Right renal cortex interstitium (tissue), 3 donors: ENCODE measurements at regions not wholly inside any gene's neighbourhood (a gene's known extent, or its start where the extent isn't known, plus 50 kb on each side); places are given as distances from the start of the nearest gene placed in this dataset.

Experiments
- DNase-seq, 3 donors: peaks; one replicate each; pipeline ENCODE4 v3.0.0-alpha.2; 2013; ENCODE audit warnings: low read depth in 3 of 3, low spot score in 2 of 3

DNA sequence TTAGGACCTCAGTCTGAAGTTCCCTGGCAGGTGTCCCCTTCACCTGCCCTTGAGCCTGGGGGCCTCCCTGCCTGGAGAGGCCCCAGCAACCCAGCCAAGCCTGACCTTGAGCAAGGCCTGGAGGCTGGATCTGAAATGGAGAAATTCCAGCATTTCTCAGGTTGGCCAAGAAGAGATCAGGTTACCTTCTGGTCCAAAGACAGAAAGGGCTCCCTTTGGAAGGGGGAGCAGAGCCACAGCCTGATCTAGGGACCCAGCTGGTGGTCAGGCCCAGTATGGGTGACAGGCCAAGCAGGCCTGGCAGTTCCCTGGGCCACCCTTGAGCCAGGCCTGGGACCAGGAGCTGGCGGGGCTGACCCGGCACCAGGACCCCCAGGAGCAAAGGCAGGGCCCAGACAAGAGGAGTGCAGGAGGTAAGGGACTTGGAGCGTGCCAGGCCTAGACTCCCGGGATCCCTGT lies 82.8 kb downstream of the TNFAIP2 start:
- no peak for DNase-seq

DNA sequence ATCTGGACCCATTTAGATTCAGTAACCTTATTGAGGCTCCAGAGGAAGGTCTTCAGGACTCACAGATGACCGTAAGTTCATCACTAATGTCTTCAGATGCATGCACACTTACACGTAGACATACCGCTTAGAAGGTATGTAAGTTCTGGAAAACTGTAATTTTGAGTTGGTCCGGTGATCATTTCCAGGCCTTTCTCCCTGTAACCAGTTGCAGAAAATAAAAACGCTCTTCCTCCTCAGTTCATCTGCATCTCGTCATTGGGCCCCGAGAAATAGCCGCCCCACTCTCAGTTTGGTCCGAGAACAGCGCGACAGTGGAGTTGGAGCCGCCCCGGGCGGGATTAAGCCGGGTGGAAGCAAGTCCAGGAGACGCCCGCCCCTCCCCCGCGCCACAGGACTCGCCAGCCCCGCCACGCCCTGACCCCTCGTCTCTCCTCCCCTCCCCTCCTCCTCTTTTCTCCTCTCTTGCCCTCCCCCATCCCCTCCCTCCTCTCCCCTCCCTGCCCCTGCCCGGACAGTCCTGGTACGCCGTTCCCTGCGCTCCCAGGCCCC lies 83.7 kb downstream of the TNFAIP2 start:
- no peak for DNase-seq

- no peak for DNase-seq
Measured at GRCh38 chr14:103207388-103208072, 84.3 kb downstream of the TNFAIP2 start.

- no peak for DNase-seq
Measured at GRCh38 chr14:103209054-103209453, 85.8 kb downstream of the TNFAIP2 start.

GRCh38 chr14:103209506-103209905 lies 86.2 kb downstream of the TNFAIP2 start:
- no peak for DNase-seq

- no peak for DNase-seq
Measured at GRCh38 chr14:103213331-103213730, 90.1 kb downstream of the TNFAIP2 start.

DNA sequence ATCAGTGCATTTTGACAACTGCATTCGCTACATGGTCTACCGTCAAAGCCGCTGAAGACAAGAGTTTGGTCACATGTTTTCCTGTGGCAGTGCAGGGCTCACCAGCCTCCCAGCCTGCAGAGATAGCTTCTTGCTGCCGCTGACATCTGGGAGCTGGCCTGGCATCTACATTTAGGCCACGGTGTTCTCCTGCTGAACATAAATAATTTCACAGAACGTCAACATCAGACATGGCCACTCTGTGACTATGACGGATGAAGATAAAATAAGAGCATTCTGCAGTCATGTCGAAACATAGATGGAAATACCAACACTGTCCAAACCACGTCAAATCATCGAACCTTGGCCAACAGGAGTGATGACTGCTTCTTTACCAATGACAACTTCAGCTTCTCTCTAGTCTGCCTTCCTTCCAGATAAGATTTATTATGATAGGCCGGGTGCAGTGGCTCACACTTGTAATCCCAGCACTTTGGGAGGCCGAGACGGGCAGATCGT lies 91.2 kb downstream of the TNFAIP2 start:
- DNase-seq, result no peak

DNA sequence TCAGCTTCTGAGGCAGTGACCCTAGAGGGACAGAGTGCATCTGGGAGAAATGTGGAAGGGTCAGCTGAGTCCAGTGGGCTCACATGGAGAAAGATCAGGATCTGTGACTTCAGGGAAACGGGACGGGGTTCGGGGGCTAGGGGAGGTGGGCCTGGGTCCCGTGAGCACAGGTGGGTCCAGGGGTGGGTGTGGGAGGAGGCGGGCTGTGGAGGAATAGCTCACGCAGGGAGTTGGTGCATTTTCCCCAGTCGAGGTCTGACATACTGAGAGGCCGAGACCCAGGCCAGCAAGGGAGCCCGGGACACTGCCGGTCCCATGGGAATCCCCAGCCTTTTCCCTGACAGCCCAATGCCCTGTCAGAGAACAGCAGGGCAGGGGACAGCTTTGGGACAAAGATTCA lies 93.1 kb downstream of the TNFAIP2 start:
- no peak for DNase-seq

DNA sequence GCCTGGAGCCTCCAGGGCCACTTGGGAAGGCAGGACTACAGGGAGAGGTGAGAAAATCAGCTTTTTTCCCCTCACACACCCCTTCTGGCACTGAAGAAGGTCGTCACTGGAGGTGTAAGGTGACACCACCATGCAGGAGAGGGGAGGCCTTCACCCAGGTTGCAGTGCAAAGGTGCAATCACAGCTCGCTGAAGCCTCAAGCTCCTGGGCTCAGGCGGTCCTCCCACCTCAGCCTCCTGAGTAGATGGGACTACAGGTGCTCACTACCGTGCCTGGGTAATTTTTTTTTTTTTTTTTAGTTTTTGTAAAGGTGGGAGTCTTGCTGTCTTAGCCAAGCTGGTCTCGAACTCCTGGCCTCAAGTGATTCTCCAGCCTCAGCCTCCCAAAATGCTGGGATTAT lies 93.6 kb downstream of the TNFAIP2 start:
- DNase-seq, result no peak

GRCh38 chr14:103217538-103217937 lies 94.3 kb downstream of the TNFAIP2 start:
- no peak for DNase-seq

DNA sequence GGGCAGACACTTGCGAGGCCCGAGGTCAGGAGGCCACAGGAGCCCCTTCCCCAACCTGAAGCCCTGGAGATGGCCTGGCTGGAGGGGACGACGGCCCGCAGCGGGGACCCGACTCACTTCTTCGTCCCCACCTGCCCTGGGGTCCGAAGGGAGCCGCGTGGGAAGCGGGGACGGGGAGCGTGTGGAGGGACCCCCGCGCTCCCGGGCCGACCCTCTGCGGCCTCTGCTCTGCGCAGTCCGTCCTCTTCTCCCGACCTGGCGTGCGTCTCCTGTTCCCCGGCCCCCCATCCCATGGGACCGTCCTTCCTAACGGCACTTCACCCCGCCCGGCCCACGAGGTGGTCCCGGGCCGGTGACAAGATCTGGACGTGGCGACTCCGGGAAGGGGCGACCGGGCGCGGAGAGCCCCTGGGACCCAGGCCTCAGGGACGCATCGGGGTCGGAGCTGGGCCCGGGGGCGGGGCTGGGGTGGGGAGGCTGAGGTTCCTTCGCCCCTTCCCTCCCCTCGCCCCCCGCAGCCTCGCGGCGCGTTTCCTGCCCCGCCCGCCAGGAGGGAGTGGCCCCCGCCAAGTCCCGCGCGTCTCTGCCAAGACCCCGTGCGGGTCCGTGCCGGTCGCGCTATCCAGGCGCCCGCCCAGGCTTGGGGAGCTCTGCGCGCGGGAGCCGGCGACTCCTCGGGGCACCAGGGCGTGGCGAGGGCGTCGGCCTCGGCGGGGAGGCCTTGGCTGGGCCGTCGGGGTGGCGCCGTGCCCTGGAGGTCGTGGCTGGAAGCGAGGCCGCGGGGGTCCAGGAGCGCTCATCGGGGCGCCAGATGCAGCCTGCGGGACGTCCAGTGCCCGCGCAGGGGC lies 97.1 kb downstream of the TNFAIP2 start:
- no peak for DNase-seq

DNA sequence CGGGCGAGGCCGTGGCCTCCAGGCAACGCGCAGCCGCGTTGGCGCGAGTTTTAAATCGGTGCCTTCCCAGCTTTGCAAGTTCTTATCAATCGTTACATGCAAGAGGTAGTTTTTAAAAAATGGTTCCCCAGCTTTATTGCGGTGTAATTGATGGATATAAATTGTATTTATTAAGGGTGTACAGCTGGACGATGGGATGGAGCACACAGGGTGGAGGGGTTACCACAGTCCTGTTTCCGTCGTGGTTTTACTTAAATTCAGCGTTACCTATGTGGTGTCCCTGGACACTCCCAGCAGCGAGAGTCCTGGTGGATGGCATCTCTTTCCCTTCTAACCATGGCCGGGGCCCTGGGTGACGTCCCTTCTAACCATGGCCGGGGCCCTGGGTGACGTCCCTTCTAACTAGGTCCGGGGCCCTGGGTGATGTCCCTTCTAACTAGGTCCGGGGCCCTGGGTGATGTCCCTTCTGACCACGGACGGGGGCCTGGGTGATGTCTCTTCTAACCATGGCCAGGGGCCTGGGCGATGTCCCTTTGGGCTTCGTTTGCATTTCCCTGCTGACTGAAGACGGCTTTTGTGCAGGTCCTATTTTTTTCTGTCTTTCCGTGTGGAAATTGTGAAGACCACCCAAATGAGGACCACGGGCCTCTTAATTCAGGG lies 97.9 kb downstream of the TNFAIP2 start:
- DNase-seq, result no peak

DNA sequence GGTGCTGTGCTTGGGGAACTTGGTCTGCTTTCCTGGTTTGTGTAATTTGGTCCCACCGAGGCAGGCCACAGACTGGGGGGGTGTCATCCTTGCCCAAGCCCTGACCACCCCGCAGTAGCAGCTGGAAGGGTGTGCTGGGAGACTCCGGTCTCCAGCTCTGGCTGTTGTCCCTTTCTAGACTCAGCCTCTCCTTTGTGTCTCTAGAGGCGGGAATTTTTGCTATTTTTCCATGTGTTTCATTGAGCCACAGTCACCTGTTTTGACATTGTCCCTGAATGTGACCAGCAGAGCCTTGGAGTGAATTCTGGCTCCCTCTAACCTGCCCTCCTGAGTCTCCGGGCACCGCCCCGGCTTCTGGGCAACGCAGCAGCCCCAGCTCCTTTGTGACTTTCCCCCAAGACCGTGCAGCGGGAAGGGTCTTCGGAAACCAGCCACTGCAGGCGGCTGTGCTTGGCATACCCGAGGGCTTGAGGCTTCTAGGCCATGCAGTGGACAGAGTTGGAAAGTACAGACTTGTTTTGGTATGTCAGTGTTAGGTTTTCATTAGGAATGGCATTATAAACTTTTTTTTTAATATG lies 98.6 kb downstream of the TNFAIP2 start:
- no peak for DNase-seq

DNA sequence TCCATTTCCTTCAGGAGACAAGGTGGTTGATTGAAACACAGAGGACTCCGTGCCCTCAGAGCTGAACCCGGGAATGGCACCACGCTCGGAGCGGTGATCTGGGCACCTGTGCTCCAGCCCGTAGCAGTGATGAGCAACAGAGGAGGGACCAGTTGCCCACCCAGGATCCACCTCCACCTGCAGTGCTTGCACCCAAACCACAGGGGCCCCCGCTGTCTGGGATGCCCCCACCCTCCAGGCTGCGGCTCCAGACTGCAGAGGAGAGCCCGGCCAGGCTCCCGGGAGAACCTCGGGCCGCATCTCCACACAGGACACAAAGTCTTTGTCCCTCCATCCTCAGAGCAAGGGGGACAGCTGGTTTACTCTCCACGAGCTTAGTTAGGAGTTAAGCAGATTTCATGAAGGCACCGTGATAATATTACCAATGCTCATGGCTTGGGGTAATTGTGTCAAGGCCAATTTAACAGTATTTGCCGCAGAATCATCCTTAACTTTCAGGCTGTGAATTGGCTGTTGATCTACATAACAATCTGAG lies 100.6 kb downstream of the TNFAIP2 start:
- DNase-seq, result no peak

- no peak for DNase-seq
Measured at GRCh38 chr14:103225062-103225461, 101.8 kb downstream of the TNFAIP2 start.

DNA sequence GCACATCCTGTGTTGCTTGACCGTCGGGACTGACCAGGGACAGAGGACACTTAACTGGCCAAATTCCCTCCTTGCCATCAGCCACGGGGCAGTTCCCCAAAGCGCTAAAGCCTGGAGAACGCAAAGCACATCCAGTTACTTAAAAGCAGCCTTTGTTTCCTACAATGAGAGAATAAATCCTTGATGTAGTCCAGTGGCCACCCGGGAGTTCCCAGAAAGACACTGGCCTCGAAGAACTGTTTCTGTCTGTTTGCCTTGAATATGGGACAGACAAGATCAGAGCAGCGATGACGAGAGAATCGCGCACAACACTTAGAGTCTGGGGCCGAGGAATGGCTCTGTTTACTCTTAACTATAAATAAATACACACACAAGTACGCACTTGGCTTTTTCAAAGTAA lies 102.2 kb downstream of the TNFAIP2 start:
- DNase-seq, result no peak

GRCh38 chr14:103227094-103227768 lies 104.0 kb downstream of the TNFAIP2 start:
- DNase-seq, result no peak

- DNase-seq, result no peak
Measured at GRCh38 chr14:103228076-103228806, 105.0 kb downstream of the TNFAIP2 start.

DNA sequence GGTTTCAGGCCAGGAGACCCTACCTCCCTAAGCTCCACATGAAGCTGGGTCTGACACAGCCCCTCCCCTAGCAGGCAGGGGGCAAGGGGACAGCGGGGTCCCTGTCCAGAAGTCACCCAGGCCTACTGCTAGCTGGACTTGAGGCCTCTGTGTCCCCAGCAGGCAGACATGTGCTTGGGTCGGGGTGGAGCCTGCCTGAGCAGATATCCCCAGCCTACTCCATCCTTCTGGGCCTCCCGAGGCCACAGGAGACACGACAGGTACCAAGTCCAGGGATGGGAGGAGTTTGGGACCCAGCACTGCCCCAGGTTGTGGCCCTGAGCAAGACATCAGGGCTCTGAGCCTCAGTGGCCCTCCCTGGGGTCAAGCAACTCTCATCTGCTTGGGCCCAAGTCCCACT lies 105.2 kb upstream of the EIF5 start:
- DNase-seq, result no peak
